Erythroblast (primary cell): ENCODE measurements at regions not wholly inside any gene's neighbourhood (a gene's known extent, or its start where the extent isn't known, plus 50 kb on each side); places are given as distances from the start of the nearest gene placed in this dataset.

ENCODE experiments used
- DNase-seq, 2 experiments: peaks; one replicate each; lab custom pipeline; 2025; lab: John Stamatoyannopoulos, UW
- GATA1 ChIP-seq: IDR thresholded peaks from 2 replicates; pipeline ENCODE4 v1.6.1; 2011; ENCODE audit warnings: low read depth, mild to moderate bottlenecking, control low read depth, low read length, moderate library complexity
- POLR2A ChIP-seq: IDR thresholded peaks from 2 replicates; pipeline ENCODE4 v1.6.1; 2011; ENCODE audit warnings: mild to moderate bottlenecking, low read length

- DNase-seq: no peak
- TF ChIP-seq POLR2A (no peak), GATA1 (no peak)
These were observed 150.8 kb upstream of the PTGFR start for GRCh38 chr1:78340006-78340405.

- no peak for DNase-seq
- TF ChIP-seq GATA1 (no peak), POLR2A (no peak)
These were observed 142.1 kb upstream of the PTGFR start for GRCh38 chr1:78348496-78349284.

- TF ChIP-seq GATA1 (no peak), POLR2A (no peak)
- no peak for DNase-seq
These were observed 139.1 kb upstream of the PTGFR start for GRCh38 chr1:78351551-78352216.

- TF ChIP-seq GATA1 (no peak), POLR2A (no peak)
- DNase-seq: no peak
These were observed 135.1 kb upstream of the PTGFR start for GRCh38 chr1:78355656-78356055.

GRCh38 chr1:78358165-78358564, 132.6 kb upstream of the PTGFR start:
- no peak for DNase-seq
- no peak for TF ChIP-seq POLR2A
- TF ChIP-seq GATA1: no peak

- no peak for DNase-seq
- no peak for TF ChIP-seq POLR2A
- TF ChIP-seq GATA1: no peak
These were observed 131.1 kb upstream of the PTGFR start for GRCh38 chr1:78359666-78360065.

- DNase-seq: no peak
- TF ChIP-seq POLR2A: no peak
- TF ChIP-seq GATA1: no peak
These were observed 130.2 kb upstream of the PTGFR start for GRCh38 chr1:78360584-78360983.

GRCh38 chr1:78367700-78368099, 123.1 kb upstream of the PTGFR start:
- TF ChIP-seq GATA1: no peak
- no peak for TF ChIP-seq POLR2A
- DNase-seq: no peak

GRCh38 chr1:78369546-78369945, 121.2 kb upstream of the PTGFR start:
- no peak for TF ChIP-seq GATA1
- TF ChIP-seq POLR2A: no peak

GRCh38 chr1:78370356-78370755, 120.4 kb upstream of the PTGFR start:
- DNase-seq: no peak
- TF ChIP-seq GATA1 (no peak), POLR2A (no peak)

More at GRCh38 chr1:78369546-78369945, 121.2 kb upstream of the PTGFR start:
- no peak for DNase-seq

- no peak for TF ChIP-seq POLR2A
- TF ChIP-seq GATA1: no peak
These were observed 119.8 kb upstream of the PTGFR start for GRCh38 chr1:78370779-78371482.

GRCh38 chr1:78373676-78374075, 117.1 kb upstream of the PTGFR start:
- no peak for TF ChIP-seq POLR2A
- no peak for TF ChIP-seq GATA1
- no peak for DNase-seq

More at GRCh38 chr1:78370779-78371482, 119.8 kb upstream of the PTGFR start:
- DNase-seq: no peak

- no peak for TF ChIP-seq GATA1
- TF ChIP-seq POLR2A: no peak
- no peak for DNase-seq
These were observed 114.8 kb upstream of the PTGFR start for GRCh38 chr1:78375996-78376395.

GRCh38 chr1:78377356-78377928, 113.3 kb upstream of the PTGFR start:
- no peak for DNase-seq
- TF ChIP-seq GATA1: no peak
- TF ChIP-seq POLR2A: no peak
